IMR-90 (cell line): ENCODE measurements at regions not wholly inside any gene's neighbourhood (a gene's known extent, or its start where the extent isn't known, plus 50 kb on each side); places are given as distances from the start of the nearest gene placed in this dataset.
"Not testable (repeated sequence)": the region's sequence is repeated elsewhere in the genome, so short reads cannot be mapped to it uniquely, and the experiment has no call there.

Experiments
- ATAC-seq: fragments of 200-7000 bp; cut with Tn5 transposase; 2 replicates; pipeline ENCODE4 v1.9.1; 2020; ENCODE audit warnings: low read depth, mild to moderate bottlenecking, moderate library complexity
- BruUV-seq: library from RNA; stranded (reverse); fragments of 400-500 nt; replicated peaks from 2 replicates; lab custom pipeline; 2021; lab: Mats Ljungman, UMichigan
- CTCF ChIA-PET: fragments of 300-600 bp; formaldehyde crosslinking; extraction: SDS; loops from one replicate; lab custom pipeline; 2021; ENCODE audit warnings: antibody characterized with exemption; lab: Yijun Ruan, JAX
- POLR2A ChIA-PET: fragments of 300-600 bp; sonication (Branson Sonifier 250); formaldehyde crosslinking; loops from one replicate; lab custom pipeline; 2022; ENCODE audit warnings: antibody characterized with exemption; ENCODE audit not compliant: unreplicated experiment; lab: Charles Lee
- DNase-seq: peaks from one replicate; pipeline ENCODE4 v3.0.0; 2013
- H2AFZ ChIP-seq: replicated peaks from 2 replicates; pipeline ENCODE3; 2013; ENCODE audit warnings: low read length, mild to moderate bottlenecking; ENCODE audit not compliant: poor library complexity
- H2AK5ac ChIP-seq: 2 replicates; pipeline ENCODE4 v1.6.1; 2013; ENCODE audit warnings: low read depth, low read length, inconsistent platforms
- H2AK9ac ChIP-seq: replicated peaks from 2 replicates; pipeline ENCODE3; 2013; ENCODE audit warnings: mild to moderate bottlenecking, low read depth, low read length, moderate library complexity; ENCODE audit not compliant: poor library complexity
- H2BK120ac ChIP-seq: 2 replicates; pipeline ENCODE4 v1.6.1; 2013; ENCODE audit warnings: low read depth, low read length, inconsistent platforms
- H2BK15ac ChIP-seq: 3 replicates; pipeline ENCODE4 v1.6.1; 2013; ENCODE audit warnings: low read depth, low read length, inconsistent platforms
- H2BK20ac ChIP-seq: 2 replicates; pipeline ENCODE4 v1.6.1; 2013; ENCODE audit warnings: low read depth, mild to moderate bottlenecking, inconsistent platforms, low read length, moderate library complexity
- H2BK5ac ChIP-seq: 2 replicates; pipeline ENCODE4 v1.6.1; 2013; ENCODE audit warnings: mild to moderate bottlenecking, low read depth, low read length, inconsistent platforms; ENCODE audit not compliant: poor library complexity, severe bottlenecking
- H3K14ac ChIP-seq: replicated peaks from 2 replicates; pipeline ENCODE4 v1.6.1; 2013; ENCODE audit warnings: low read depth, low read length, inconsistent platforms
- H3K18ac ChIP-seq: 2 replicates; pipeline ENCODE4 v1.6.1; 2013; ENCODE audit warnings: low read depth, low read length, control low read depth
- H3K23ac ChIP-seq: 2 replicates; pipeline ENCODE4 v1.6.1; 2013; ENCODE audit warnings: low read depth, low read length, inconsistent platforms
- H3K27ac ChIP-seq: 2 replicates; pipeline ENCODE4 v1.5.1; 2013; ENCODE audit warnings: mild to moderate bottlenecking, control low read depth, low read length; ENCODE audit not compliant: insufficient read depth
- H3K27me3 ChIP-seq: 2 replicates; pipeline ENCODE4 v1.6.1; 2013; ENCODE audit warnings: low read length; ENCODE audit not compliant: control insufficient read depth, insufficient read depth
- H3K36me3 ChIP-seq: 2 replicates; pipeline ENCODE4 v1.6.1; 2013; ENCODE audit warnings: low read length, mixed read lengths; ENCODE audit not compliant: control insufficient read depth, insufficient read depth
- H3K4ac ChIP-seq: 2 replicates; pipeline ENCODE4 v1.6.1; 2013; ENCODE audit warnings: low read depth, low read length, inconsistent platforms
- H3K4me1 ChIP-seq: 2 replicates; pipeline ENCODE4 v1.6.1; 2013; ENCODE audit warnings: low read length, mixed read lengths; ENCODE audit not compliant: control insufficient read depth, insufficient read depth
- H3K4me2 ChIP-seq: 2 replicates; pipeline ENCODE4 v1.6.1; 2013; ENCODE audit warnings: low read depth, mild to moderate bottlenecking, control low read depth, low read length, moderate library complexity
- H3K4me3 ChIP-seq: 2 replicates; pipeline ENCODE4 v1.5.1; 2013; ENCODE audit warnings: low read depth, mild to moderate bottlenecking, control low read depth, low read length, moderate library complexity; ENCODE audit not compliant: insufficient read depth
- H3K56ac ChIP-seq: 2 replicates; pipeline ENCODE4 v1.6.1; 2013; ENCODE audit warnings: low read length, inconsistent platforms; ENCODE audit not compliant: insufficient read depth; ENCODE audit errors: extremely low read depth
- H3K79me1 ChIP-seq, 2 experiments: 2 replicates each; pipeline ENCODE4 v1.6.1; 2013; ENCODE audit warnings: low read length in 2 of 2, inconsistent platforms in 1 of 2, low read depth in 1 of 2
- H3K9ac ChIP-seq: 2 replicates; pipeline ENCODE4 v1.6.1; 2013; ENCODE audit warnings: low read depth, low read length, control low read depth
- H3K9me1 ChIP-seq: 2 replicates; pipeline ENCODE4 v1.6.1; 2013; ENCODE audit warnings: low read length, inconsistent platforms; ENCODE audit not compliant: insufficient read depth
- H3K9me3 ChIP-seq: 2 replicates; pipeline ENCODE4 v1.6.1; 2013; ENCODE audit warnings: low read length; ENCODE audit not compliant: control insufficient read depth, insufficient read depth
- H4K20me1 ChIP-seq: 2 replicates; pipeline ENCODE4 v1.6.1; 2013; ENCODE audit warnings: low read length, inconsistent platforms; ENCODE audit not compliant: insufficient read depth
- H4K5ac ChIP-seq: 2 replicates; pipeline ENCODE4 v1.6.1; 2013; ENCODE audit warnings: mild to moderate bottlenecking, low read depth, low read length, control low read depth
- H4K8ac ChIP-seq, 2 experiments: 2 replicates each; pipeline ENCODE4 v1.6.1; 2013; ENCODE audit warnings: low read depth in 2 of 2, low read length in 2 of 2, control low read depth in 1 of 2, inconsistent platforms in 1 of 2
- H4K91ac ChIP-seq: 2 replicates; pipeline ENCODE4 v1.6.1; 2013; ENCODE audit warnings: low read depth, low read length, inconsistent platforms; ENCODE audit not compliant: insufficient read depth
- BHLHE40 ChIP-seq: fragments of 150-350 bp; IDR thresholded peaks from 2 replicates; pipeline ENCODE4 v1.6.1; 2016; ENCODE audit warnings: mild to moderate bottlenecking, low read depth, low read length
- CHD1 ChIP-seq: IDR thresholded peaks from 2 replicates; pipeline ENCODE4 v1.6.1; 2012; ENCODE audit warnings: low read depth, low read length, improper control_type of control experiment
- FOS ChIP-seq: fragments of 150-350 bp; IDR thresholded peaks from 2 replicates; pipeline ENCODE4 v1.6.1; 2016; ENCODE audit warnings: low read depth, low read length
- NFE2L2 ChIP-seq: fragments of 150-350 bp; IDR thresholded peaks from 2 replicates; pipeline ENCODE4 v1.6.1; 2016; ENCODE audit warnings: low read depth, mild to moderate bottlenecking, low read length
- RFX5 ChIP-seq: IDR thresholded peaks from 2 replicates; pipeline ENCODE4 v1.8.0; 2012; ENCODE audit warnings: low read depth, mild to moderate bottlenecking, low read length, moderate library complexity
- WGBS, 2 experiments: methylation state at CpG; one replicate each; pipeline versions ENCODE4 v1.1.5 to v1.1.7; 2013; ENCODE audit warnings: missing lambda C conversion rate in 2 of 2; ENCODE audit not compliant: insufficient read length in 1 of 2; ENCODE audit errors: extremely low coverage in 2 of 2; 5-methylcytosine and 5-hydroxymethylcytosine counted together
- dilution Hi-C: fragments of 300-500 bp; cut with HindIII; formaldehyde crosslinking; loops from one replicate; pipeline ENCODE4 v1.14.3; 2018; ENCODE audit warnings: low sequenced_read_pairs; ENCODE audit not compliant: unreplicated experiment
- in situ Hi-C: fragments of 300-500 bp; cut with MboI; formaldehyde crosslinking; loops from 3 replicates; pipeline ENCODE4 v1.14.3; 2019; ENCODE audit warnings: low sequenced_read_pairs, inconsistent platforms, mixed read lengths
- intact Hi-C: fragments of 100-400 bp; cut with micrococcal nuclease; formaldehyde crosslinking; loops from 2 replicates; pipeline ENCODE4 v1.10.0; 2022

- no peak overlapping the region for H3K4ac ChIP-seq
- BruUV-seq: no TSS peak
- H4K8ac ChIP-seq: no peak overlapping the region
- H3K27ac ChIP-seq: no peak overlapping the region
- no CpG with 5 or more reads among the region's 2 CpGs for WGBS, 2 experiments
- H3K9me1 ChIP-seq: no peaks in the 10 kb centered on the region
- H2AK5ac ChIP-seq: no peak overlapping the region
- no peak overlapping the region for H4K5ac ChIP-seq
- POLR2A ChIA-PET: no interaction called here
- H3K56ac ChIP-seq: no peak overlapping the region
- no peaks in the 10 kb centered on the region for H3K36me3 ChIP-seq
- intact Hi-C loops: no loop called here
- ATAC-seq: no peak
- in situ Hi-C loops: no loop called here
- H2BK20ac ChIP-seq: no peak overlapping the region
- H3K9ac ChIP-seq: no peak overlapping the region
- peaks cover 2% of the 10 kb centered on the region; the same call in 1 of the 2 replicates for H3K4me1 ChIP-seq
- peaks cover 4% of the 10 kb centered on the region; the same call in 1 of the 2 replicates for H3K9me3 ChIP-seq
- H3K4me2 ChIP-seq: no peak overlapping the region
- H2BK15ac ChIP-seq: no peak overlapping the region
- no peaks in the 10 kb centered on the region for H3K79me1 ChIP-seq
- no peak overlapping the region for H2AK9ac ChIP-seq
- DNase-seq: no peak
- dilution Hi-C loops: no loop called here
- no peak overlapping the region for H3K18ac ChIP-seq
- H3K27me3 ChIP-seq: no peaks in the 10 kb centered on the region
- H3K23ac ChIP-seq: no peak overlapping the region
- no peak overlapping the region for H2BK120ac ChIP-seq
- no peak overlapping the region for H3K4me3 ChIP-seq
- H4K20me1 ChIP-seq: no peaks in the 10 kb centered on the region
- no peak overlapping the region for H2AFZ ChIP-seq
- no peak for TF ChIP-seq BHLHE40
- no peak for TF ChIP-seq FOS
- no peak for TF ChIP-seq CHD1
- no peak for TF ChIP-seq RFX5
- TF ChIP-seq NFE2L2: no peak
- CTCF ChIA-PET: interaction anchor here (0.6 kb wide), 1 partner anchor 12 kb away, joined by 3 read pairs; no protein-coding TSS in a partner anchor
- no peak overlapping the region for H4K91ac ChIP-seq
- no peak overlapping the region for H2BK5ac ChIP-seq
- H3K14ac ChIP-seq: no peak overlapping the region
Observed at GRCh38 chr4:124167602-124168001, 544.9 kb downstream of the ANKRD50 start.

- H3K36me3 ChIP-seq, H3K18ac ChIP-seq, H3K23ac ChIP-seq, DNase-seq, H3K27me3 ChIP-seq, H2AFZ ChIP-seq, BruUV-seq, H2AK5ac ChIP-seq, H3K4me3 ChIP-seq, H3K4me2 ChIP-seq, H3K4me1 ChIP-seq, dilution Hi-C loops, H3K9me3 ChIP-seq, in situ Hi-C loops, POLR2A ChIA-PET, H3K9me1 ChIP-seq, H2BK120ac ChIP-seq, H2AK9ac ChIP-seq, H4K91ac ChIP-seq, H2BK20ac ChIP-seq, H4K20me1 ChIP-seq, H3K27ac ChIP-seq, H3K56ac ChIP-seq, H2BK15ac ChIP-seq, H3K4ac ChIP-seq, H3K9ac ChIP-seq, H2BK5ac ChIP-seq, H3K14ac ChIP-seq, CTCF ChIA-PET, ATAC-seq, H4K8ac ChIP-seq, intact Hi-C loops, H4K5ac ChIP-seq, H3K79me1 ChIP-seq: not testable (repeated sequence)
- WGBS, 2 experiments: no CpG with 5 or more reads among the region's 1 CpG
Observed at GRCh38 chr4:124169524-124169923, 543.0 kb downstream of the ANKRD50 start.
